HG02759 (cell line): ENCODE measurements at regions not wholly inside any gene's neighbourhood (a gene's known extent, or its start where the extent isn't known, plus 50 kb on each side); places are given as distances from the start of the nearest gene placed in this dataset.

Experiments
- ATAC-seq: cut with Tn5 transposase; IDR thresholded peaks from one replicate; pipeline ENCODE4 v1.9.1; 2021; ENCODE audit warnings: mild to moderate bottlenecking, moderate library complexity; ENCODE audit not compliant: unreplicated experiment

DNA sequence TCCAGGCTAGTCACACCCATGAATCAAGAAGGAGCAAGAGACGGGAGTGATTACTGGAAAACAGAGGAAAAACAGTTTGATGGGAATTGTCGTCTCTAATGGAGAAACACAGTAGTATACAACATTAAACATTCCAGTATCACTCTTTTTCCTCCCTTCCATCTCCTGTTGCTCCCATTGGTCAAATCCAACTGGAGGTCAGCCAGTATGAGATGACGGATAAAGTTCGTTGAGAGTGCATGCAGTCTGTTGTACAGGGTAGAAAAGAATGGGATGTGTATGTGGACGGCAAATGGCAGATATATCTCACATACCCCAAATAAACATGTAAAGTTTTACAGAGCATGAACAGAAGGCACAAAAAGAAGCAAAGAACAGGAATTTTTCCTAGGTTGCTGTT, 221.9 kb upstream of the TNP1 start:
- ATAC-seq = no peak

DNA sequence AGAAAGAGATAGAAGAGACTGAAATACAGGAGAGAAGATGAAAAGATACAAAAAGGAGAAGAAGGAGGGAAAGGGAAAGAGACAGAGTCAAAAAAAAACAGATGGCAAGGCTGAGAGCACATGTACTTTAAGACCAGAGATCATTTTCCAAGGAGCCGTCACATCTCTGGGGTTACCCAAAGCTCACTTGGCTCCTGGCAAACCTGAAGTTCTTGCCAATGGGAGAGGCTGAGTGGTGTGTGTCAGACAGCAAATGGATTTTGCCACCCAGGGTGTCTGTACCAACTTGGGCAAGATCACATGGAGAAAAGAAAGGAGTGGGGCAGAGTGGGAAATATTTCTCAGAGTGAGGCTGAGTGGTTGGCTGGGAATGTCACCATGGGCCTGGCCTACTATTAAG, 219.3 kb upstream of the TNP1 start:
- no peak for ATAC-seq

DNA sequence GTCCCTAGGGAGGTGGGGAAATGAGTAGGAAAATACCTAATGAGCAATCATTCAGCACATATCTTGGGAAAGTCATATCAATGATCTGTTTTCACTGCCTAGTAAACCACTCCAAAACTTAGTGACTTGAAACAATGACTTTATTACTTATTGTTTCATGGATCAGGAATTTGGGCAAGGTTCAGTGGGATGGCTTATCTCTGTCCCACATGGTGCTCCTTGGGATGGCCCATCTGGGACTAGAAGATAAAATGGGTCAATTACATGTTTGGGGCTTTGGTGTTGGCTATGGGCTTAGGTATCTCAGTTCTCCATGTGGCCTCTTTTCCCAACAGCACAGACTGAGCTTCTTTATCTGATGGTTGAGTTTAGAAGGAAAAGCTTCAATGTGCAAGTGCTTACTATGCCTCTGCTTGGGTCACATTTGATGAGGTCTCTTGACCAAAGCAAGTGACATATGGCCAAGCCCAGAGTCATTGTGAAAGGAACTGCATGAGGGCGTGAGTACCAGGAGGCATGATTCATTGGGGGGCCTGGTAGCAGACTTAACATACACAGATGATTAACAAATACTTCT, 218.1 kb upstream of the TNP1 start:
- no peak for ATAC-seq

DNA sequence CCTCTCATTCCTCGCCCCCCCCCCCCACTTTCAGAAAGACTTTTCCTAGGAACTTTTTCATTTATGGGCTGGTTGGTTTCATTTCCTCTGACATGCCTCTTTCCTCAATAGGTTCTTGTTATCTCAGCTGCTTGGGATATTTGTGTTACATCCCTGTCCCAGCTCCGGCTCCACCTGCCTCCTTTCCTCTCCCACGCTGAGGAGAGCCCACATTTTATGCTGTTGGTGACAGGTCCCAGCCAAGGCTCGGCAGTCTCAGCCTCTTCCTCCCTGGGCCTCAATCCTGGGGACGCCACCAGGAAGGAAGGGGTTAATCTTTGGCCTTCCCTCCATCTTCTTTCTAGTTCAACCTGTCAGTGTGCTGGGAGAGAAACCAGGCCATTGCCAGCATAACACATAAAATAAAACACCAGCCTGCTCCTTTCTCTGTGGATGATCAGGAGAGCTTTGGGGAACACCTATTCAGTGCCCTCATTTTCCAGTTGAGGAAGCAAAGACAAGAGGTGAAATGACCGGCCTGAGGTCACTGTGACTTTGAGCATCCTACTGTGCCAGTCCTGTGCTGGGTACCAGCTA, 216.9 kb upstream of the TNP1 start:
- no peak for ATAC-seq

DNA sequence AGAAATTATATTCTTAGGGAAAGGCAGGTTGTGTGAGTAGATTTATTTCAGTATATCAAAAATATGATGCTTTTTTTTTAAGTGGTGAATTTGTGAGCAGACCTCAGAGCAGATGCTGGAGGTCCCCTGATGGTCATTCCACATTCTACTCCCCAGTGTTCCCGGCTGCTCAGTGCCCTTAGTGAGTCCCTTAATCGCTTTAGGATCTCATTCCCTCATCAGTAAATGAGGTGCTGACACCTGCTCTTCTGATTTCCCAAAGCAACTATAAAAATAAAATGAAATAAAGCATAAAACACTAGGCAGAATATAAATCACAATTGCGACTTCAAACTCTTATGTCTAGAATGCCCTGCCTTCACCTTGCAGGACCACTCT, 216.2 kb upstream of the TNP1 start:
- ATAC-seq = no peak

DNA sequence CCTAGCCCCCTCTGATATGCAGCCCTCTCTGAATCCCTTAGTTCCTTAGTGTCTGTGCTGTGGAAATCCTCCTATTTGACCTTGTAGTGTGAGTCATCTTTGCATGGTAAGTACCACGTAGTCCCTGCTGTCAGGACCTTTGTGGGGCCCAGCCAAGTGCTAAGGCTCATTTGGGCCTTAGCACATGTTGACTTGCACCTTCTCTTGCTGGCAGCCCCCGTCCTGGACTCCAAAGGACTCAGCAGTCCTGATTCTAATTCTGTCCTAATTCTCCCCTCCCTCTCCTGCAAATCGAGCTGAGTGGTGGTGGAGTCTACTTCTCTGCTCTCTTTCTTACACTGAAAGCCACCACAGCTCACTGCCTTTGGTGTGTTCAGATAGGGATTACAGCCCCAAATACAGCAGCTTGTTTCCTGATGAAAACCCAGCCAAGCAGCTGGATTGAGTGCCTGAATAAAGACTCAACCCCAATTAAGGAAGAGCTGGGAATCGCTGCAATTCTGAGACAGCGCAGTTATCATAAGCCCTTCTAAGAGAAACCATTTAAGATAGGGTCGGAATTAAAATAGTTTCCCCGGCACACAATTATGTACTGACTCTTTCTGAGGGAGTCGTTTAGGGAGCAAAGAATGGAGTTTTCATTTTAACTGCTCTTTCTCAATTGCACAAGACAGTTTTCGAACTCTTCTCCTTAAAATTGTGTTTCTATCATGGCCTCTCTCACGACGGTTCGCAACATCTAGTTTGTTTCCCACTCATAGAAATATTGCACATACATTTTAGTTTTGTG, 215.6 kb upstream of the TNP1 start:
- no peak for ATAC-seq

DNA sequence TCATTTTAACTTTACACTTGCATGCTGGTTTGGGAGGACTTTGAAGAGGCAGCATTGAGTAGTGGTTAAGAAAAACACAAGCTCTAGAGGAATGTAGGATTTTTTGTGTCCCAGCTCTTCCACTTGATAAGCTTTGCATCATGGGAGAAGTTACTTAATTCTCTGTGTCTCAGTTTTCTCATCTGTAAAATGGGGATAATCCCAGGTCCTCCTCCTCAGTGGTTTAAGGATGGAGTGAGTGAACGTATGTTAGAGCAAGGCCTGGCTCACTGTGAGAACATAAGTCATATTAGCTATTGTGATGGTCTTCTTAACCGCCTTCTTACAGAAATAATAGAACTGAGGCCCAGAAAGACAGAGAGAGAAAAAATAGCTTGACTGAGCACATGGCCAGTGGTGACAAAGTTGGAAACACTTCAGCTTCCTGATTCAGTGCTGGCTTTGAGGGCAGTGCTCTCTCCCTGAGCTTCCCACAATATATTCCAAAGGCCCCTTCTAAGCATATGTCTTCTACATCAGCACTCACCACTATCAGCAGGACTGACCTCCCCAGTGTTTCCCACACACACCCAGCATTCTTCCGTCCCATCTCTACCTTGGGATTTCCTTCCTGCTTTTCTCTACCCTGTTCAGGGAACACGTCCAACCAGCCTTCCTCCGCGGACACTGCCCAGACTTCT, 214.9 kb upstream of the TNP1 start:
- ATAC-seq = no peak

DNA sequence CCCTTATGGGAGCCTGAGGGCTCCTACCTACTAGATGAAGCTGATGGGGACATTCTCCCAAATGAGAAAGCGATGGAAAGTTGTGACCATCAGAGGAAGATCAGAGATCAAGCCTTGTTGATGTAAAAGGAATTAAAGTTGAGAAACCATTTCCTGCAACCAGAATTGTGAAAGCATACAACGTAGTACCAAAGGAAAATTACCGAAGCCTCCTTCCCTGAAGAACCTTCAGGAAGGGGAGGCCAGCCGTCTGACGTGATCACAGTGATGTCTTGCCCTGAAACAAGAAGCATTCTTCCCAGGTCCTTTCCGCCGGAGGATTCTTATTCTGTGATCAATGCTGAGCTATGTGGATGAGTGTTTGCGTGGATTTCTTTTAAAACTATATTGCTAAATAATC, 211.6 kb upstream of the TNP1 start:
- no peak for ATAC-seq

DNA sequence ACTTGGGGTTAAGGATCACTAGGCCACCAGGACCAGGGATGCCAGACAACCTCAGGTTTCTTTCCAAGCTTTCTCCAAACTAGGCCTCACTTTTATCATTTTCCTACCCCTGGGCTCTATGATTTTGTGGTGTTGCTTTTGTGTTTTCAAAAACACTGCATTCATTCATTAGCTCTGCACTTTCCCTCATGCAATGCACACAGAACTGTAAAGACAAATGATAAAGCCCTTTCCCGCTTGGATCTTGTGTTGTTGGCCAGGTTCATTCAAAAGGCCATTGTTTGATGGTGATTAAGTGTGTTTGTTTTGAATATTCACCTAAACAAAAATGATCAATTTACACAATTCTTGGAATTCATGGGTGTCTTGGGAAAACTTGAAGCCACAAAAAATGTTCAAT, 210.7 kb upstream of the TNP1 start:
- ATAC-seq = no peak

DNA sequence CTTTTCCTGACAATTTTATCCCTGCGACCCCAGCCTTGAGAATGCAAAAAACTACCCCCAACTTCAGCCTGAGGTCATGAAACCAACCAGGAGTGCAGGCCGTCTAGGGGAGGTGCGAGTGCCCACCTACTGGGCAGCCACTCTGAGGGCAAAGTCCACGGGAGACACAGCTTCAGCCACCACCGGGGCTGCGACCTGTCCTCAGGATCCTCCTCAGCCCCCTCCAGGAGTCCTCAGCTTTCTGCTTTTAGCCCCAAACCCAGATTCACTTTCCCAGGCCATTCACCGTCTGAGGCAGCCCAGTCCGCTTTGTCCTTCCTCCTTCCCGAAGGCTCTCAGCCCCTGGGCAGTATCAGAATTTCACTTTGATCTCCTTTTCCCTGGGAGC, 210.2 kb upstream of the TNP1 start:
- ATAC-seq = no peak

DNA sequence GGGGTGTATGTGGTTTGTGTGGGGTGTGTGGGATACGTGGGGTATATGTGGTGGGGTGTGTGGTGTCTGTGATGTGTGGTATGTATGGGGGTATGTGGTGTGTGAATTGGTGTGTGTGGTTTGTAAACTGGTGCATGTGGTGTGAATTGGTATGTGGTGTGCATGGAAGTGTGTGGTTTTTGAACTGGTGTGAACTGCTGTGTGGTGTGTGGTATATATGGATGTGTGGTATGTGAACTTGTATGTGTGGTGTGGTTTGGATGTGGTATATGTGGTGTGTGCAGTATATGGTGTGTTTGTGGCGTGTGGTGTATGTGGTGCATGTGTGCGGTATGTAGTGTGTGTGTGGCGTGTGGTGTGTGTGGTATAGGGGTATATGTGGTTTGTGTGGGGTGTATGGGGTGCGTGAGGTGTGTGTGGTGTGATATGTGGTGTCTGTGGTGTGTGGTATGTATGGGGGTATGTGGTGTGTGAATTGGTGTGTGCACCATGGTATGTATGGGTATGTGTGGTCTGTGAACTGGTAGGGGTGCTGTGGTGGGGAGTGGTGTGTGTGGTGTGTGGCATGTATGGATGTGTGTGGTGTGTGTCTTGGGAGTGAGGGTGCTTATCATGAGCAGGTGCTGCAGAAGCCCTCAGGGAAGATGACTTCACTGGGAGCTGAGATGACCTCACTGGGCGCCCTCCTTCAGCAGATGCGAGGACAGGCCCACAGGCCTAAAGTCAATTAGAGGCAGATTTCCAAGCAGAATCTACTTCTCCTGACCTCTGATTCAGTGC, 209.6 kb upstream of the TNP1 start:
- no peak for ATAC-seq

DNA sequence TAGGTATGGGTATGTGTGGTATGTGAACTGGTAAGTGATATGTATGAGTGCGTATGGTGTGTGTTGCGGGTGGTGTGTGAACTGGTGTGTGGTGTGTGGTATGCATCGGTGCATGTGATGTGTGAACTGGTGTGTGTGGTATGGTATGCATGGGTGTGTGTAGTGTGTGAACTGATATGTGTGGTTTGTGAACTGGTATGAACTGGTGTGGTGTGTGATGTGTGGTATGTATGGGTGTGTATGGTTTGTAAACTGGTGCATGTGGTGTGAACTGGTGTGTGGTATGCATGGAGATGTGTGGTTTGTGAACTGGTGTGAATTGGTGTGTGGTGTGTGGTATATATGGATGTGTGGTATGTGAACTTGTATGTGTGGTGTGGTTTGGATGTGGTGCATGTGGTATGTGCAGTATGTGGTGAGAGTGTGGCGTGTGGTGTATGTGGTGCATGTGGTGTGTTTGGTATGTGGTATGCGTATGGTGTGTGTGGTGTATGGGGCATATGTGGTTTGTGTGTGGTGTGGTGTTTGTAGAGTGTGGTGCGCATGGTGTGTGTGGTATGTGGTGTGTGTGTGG, 208.9 kb upstream of the TNP1 start:
- ATAC-seq = no peak

DNA sequence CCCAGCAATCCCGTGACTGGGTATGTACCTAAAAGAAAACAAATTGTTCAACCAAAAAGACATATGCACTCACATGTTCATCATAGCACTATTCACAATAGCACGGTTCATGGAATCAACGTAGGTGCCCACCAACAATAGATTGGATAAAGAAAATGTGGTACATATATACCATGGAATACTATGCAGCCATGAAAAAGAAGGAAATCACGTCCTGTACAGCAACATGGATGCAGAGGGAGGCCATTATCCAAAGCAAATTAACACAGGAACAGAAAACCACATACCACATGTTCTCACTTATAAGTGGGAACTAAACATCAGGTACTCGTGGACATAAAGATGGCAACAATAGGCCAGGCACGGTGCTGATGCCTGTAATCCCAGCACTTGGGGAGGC, 207.9 kb upstream of the TNP1 start:
- no peak for ATAC-seq

DNA sequence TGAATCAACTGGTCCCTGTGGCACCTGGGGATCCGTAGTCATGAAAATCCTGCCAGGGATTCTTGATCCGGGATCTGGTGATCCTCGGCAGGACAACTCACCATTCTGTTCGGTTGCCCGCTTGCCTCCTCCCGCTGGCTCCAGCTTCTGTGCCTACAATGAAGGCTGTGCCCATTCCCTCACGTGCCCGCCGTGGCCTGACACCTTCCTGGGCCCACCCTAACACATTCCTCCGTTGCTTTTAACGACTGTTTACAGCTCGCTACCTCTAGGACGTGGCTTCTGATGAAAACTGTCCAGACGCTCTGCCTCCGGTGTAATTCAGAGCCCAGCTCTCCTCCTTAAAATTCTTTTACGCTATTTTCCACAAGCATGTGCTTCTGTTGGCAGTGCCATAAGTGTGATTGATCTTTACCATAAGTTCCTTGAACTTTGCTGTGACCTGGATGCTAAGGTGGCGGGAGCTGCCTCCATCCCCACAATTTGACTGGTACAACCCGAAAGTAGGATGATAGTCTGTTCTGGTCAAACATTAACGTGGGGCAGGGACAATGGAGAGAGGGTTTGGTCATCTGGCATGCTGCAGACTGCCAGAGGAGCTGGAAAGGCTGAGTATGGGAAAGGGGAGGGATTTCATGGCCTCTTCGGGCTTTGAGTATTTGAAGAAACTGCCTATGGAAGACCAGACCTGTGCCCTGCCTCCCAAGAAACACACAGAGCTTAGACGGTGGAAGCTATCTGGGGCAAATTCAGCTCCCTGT, 206.8 kb upstream of the TNP1 start:
- no peak for ATAC-seq

DNA sequence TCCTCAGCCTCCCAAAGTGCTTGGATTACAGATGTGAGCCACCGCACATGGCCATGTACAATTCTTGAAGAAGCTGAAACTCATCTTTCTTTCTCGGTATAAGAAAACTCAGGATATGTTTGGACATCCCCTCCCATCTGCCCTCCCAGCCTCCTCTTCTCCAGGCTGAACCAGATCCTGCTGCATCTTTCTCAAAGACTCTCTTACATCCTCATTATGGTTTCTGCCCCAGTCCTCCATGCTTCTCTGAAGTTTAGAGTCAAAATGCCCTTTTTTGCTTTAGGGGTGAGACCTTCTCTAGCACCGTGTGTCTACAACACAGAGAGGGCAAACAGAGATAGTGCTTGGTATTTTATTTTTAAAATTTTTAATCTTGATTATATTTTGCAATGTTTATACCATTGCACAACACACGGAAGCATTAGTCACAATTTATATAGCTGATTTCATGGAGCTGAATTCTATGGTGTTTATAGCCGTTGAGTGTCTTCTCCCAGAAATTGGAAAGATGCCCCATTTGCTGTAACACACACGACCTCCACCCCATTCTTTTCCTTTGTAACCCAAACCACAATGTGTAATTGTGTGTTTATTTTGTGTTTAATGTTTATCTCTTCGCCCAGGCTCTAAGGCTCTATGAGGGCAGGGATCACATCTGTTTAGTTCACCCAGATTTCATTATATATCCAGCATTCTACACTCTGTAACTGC, 206.0 kb upstream of the TNP1 start:
- ATAC-seq = no peak

DNA sequence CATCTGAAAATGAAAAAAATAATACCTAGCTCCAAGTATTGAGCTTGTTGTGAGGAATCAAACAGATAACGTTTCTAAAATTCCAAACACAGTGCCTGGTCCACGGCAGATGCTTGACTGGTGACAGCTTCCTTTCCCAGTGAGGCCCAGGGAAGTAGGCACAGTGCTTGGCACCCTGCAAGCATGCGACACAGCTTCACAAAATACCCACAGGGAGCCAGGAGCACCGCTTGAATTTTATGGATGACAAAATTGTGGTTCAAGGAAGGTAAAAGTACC, 205.1 kb upstream of the TNP1 start:
- ATAC-seq = no peak

DNA sequence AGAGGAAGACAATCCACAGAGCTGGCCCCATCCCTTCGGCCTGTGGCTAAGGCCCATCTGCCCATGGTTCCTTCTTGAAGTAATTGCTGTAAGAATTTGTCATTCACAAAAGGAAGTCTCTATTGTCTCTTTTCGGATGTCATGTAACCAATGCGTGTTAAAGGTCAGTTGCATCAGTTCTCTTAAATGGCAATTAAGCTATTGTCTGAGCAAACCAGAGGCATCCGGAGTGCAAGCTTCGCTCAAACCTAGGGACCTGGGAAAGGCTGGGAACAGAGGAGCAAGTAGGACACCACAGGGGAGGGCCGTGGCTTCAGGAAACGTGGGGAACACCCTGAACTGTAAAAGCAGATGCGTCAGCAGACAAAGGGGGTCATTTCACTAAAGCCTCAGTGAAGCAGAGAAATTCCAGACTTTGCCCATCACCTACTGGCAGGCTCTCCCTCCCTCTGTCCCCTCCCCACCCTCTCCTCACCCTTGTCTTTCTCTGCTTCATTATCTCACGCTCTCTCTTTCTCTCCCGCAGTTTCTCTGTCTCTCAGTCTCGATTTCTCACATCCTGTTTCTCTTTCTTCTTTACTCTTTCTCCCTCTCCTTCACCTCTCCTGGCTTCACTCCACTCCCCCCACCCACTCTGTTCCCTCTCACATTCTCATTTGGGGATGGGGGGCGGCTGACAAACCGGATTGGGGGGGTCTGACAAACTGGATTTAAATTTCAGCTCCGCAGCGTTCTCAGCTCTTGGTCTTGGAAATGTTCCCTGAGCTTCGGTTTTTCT, 204.6 kb upstream of the TNP1 start:
- ATAC-seq = no peak

DNA sequence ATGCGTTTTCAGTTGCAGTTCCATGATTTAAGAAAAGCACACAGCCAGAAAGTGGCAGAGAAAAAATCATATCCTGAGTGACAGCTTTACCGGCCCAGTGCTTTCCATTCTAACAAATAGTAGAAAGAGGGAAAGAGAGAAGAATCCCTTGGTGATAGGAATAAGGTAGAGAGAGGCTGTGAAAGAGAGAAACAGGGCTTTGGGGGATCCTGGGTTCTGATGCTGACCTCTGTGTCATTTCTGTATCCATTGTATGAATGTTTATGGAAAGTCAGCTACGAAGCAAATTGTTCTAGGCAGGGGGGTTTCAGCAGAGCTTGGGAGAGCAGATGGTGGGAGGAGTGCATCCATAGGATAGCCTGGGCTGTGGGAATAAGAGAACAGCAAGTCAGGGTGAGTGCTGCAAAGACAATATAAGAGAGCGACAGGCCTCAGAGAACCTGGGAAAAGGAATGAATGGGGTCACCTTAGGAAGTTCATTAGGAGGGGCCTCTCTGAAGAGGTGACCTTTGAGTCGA, 203.4 kb upstream of the TNP1 start:
- ATAC-seq = no peak

DNA sequence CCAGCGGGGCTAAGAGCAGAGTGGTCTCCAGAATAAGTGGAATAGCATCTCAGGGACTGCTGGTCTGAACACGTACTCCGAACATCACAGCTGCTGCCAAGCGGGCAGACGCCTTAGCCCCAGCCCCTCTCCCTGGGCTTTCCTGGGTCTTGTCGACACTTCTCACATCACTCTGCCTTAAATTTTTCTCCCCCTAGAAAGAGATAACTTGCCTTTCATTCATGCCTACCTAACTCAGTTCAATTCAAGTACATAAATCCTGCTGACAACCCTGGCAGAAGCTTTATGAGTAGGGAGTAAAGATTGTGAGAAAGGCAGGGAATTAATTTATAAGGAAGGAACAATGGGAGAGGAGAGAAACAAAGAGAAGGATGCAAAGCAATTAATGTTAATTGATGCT, 202.9 kb upstream of the TNP1 start:
- no peak for ATAC-seq
